ENCODE measurements at regions not wholly inside any gene's neighbourhood (a gene's known extent, or its start where the extent isn't known, plus 50 kb on each side); places are given as distances from the start of the nearest gene placed in this dataset.

DNA sequence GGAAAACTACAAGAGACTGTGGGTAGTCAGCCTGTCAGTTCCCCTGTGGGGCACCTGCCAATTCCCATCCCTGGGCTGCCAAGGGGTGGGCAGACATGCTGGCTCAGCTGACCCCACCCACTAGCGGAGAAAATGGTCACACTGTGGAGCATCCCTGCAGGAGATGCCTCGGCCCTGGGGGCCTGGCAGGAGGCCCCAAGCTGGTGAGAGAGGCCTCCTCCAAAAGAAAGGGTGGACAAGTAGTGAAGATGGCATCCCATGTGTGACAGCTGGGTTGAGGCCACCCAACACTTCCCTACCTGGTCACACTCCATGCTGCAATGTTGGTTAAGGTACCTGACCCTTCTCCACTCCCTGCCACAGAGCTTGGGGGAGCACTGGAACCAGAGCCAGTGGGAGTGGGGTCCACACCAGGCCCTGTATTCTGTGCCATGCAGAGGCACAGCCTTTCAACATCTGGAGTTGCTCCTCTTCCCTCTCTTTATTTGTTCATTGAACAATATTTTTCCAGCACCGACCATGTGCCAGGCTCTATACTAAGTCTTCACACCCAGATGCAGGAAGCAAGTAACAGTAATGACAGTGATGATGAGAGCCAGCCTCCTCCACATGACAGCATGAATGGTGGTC lies 59.5 kb downstream of the KLHDC7A start:
- Mint-ChIP-seq H3K9me3 (peaks cover 19% of the 10 kb centered on the region), H3K27ac (no peak overlapping the region), H3K27me3 (ENCODE audit: low read depth, poor library complexity) (peaks cover 29% of the 10 kb centered on the region), H3K36me3 (ENCODE audit: low read depth) (no peaks in the 10 kb centered on the region), H3K4me1 (peaks cover 24% of the 10 kb centered on the region), H3K4me3 (no peak overlapping the region)
- TF ChIP-seq, protein P1, sequence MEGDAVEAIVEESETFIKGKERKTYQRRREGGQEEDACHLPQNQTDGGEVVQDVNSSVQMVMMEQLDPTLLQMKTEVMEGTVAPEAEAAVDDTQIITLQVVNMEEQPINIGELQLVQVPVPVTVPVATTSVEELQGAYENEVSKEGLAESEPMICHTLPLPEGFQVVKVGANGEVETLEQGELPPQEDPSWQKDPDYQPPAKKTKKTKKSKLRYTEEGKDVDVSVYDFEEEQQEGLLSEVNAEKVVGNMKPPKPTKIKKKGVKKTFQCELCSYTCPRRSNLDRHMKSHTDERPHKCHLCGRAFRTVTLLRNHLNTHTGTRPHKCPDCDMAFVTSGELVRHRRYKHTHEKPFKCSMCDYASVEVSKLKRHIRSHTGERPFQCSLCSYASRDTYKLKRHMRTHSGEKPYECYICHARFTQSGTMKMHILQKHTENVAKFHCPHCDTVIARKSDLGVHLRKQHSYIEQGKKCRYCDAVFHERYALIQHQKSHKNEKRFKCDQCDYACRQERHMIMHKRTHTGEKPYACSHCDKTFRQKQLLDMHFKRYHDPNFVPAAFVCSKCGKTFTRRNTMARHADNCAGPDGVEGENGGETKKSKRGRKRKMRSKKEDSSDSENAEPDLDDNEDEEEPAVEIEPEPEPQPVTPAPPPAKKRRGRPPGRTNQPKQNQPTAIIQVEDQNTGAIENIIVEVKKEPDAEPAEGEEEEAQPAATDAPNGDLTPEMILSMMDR (IDR thresholded peaks at IDR 0.05): no peak
- no peak for DNase-seq

DNA sequence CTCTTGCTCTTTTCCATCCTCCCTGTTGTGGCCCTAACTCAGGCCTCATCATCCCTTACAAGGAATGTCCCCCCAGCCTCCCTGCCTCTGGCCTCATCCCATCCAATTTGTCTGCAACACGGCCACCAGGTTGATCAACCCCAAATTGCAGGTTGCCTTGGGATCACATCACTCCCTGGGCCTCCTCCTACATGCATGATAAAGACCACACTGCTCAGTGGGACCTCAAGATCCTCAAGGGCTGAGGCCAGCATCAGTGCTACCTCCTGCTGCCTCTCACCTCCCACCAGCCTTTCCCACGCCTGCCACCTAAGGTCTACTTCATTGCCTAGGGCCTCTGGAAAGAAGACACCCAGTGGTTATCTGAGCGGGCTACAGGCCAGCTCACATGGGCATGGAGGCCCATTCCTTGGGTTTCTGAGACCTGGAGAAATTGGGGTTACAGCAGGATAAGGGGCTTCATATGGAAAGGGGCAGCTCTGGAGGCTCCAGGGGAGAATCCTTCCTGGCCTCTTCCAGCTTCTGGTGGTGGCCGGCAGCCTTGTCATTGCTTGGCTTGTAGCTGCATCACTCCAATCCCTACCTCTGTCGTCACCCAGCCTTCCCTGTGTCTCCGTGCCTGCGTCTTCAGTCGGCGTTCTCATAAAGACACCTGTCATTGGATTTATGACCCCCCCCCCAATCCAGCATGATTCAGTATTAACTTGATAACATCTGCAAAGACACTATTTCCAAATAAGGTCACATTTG lies 60.5 kb downstream of the KLHDC7A start:
- Mint-ChIP-seq H3K9me3 (peaks cover 20% of the 10 kb centered on the region), H3K36me3 (ENCODE audit: low read depth) (no peaks in the 10 kb centered on the region), H3K4me1 (peaks cover 34% of the 10 kb centered on the region), H3K27ac (no peak overlapping the region), H3K4me3 (no peak overlapping the region), H3K27me3 (ENCODE audit: low read depth, poor library complexity) (peaks cover 25% of the 10 kb centered on the region)
- no peak for DNase-seq
- TF ChIP-seq, protein P1 (IDR thresholded peaks at IDR 0.05): no peak

DNA sequence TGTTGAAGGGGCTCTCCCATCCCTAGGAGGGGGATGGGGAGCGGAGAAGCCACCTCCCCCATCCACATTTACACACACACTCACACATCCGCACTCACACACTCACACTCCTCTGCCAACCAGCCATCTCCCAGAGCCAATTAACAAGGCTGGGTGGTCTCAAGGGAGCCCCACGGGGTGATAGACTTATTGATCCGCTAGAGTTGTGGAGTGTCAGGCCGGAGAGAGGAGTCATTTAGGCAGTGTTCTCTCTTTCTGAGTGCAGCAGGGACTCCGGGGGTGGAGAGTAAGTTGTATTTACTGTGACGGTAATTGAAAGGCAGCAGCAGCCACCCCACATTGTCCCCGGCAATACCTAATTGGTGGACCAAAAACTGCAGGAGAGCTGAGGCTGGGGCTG lies 61.6 kb downstream of the KLHDC7A start:
- Mint-ChIP-seq H3K27me3 (ENCODE audit: low read depth, poor library complexity) (peaks cover 23% of the 10 kb centered on the region), H3K36me3 (ENCODE audit: low read depth) (no peaks in the 10 kb centered on the region), H3K9me3 (peaks cover 20% of the 10 kb centered on the region), H3K27ac (no peak overlapping the region), H3K4me3 (peak overlapping the region; percentile 13), H3K4me1 (peaks cover 36% of the 10 kb centered on the region)
- TF ChIP-seq, protein P1 (IDR thresholded peaks at IDR 0.05): no peak
- no peak for DNase-seq

DNA sequence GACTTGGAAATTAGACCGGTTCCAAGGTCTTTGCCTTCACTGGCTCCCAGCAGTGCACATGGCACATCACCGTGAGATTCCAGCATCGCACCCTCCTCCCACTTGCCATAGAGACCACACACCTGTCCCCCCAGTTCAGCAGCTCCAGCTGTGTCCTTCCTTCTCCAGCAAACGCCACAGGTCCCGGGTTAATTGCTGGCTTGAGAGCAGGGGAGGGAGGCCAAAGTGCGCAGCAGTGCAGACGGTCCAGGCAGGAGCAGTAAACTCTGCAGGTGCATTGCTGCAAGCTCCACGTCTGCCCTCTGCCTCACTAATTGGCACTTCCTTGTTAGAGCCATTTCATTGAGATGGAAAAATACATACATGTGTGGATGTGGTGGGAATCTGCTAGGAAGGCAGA lies 65.3 kb downstream of the KLHDC7A start:
- TF ChIP-seq, protein P1 (IDR thresholded peaks at IDR 0.05): no peak
- DNase-seq: no peak
- no peak overlapping the region for H3K27ac Mint-ChIP-seq
- peaks cover 59% of the 10 kb centered on the region for H3K4me1 Mint-ChIP-seq
- H3K9me3 Mint-ChIP-seq: peaks cover 20% of the 10 kb centered on the region
- H3K36me3 Mint-ChIP-seq (ENCODE audit: low read depth): no peaks in the 10 kb centered on the region
- no peak overlapping the region for H3K4me3 Mint-ChIP-seq
- H3K27me3 Mint-ChIP-seq (ENCODE audit: low read depth, poor library complexity): peaks cover 21% of the 10 kb centered on the region

DNA sequence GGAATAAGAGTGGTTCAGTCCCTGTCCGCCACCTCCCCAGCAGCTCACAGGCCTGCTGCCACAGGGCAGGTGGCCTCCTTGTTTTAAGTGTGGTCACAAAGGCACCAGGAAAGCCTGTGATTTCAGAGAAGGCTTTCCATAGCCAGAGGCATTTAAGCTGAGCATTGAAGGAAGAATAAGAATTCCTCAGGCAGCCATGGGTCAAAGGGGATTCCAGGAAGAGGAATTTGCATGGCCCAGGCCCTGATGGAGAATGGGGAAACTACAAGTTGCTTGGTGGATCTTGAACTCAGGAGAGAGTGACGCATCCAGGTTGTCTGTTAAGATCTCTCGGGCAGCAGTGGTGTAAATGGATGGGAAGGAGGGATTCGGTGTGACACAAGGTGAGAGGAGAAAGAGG lies 66.7 kb downstream of the KLHDC7A start:
- Mint-ChIP-seq H3K27me3 (ENCODE audit: low read depth, poor library complexity) (peaks cover 35% of the 10 kb centered on the region), H3K9me3 (peaks cover 20% of the 10 kb centered on the region), H3K36me3 (ENCODE audit: low read depth) (no peaks in the 10 kb centered on the region), H3K27ac (no peak overlapping the region), H3K4me1 (peaks cover 53% of the 10 kb centered on the region), H3K4me3 (no peak overlapping the region)
- no peak for DNase-seq
- TF ChIP-seq, protein P1 (IDR thresholded peaks at IDR 0.05): no peak

DNA sequence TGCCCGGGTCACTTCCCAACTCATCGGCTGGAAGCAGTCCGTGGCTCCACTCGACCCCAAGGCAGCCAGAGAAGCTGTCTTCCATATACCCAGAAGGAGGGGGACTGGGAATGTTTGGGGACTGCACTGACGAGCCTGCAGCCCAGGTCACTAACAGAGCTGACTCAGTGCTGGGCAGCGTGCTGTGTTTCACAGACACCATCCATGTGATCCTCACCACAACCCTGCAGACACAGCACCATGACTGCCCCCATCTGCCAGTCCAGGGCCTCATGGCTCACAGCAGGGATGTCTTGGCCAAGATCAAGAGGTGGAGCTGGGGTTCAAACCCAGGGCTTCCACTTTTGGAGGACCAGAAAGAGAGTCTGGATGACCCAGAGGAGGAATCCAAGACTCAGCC lies 67.9 kb downstream of the KLHDC7A start:
- Mint-ChIP-seq H3K9me3 (peaks cover 12% of the 10 kb centered on the region), H3K4me1 (peaks cover 44% of the 10 kb centered on the region), H3K27me3 (ENCODE audit: low read depth, poor library complexity) (peaks cover 39% of the 10 kb centered on the region), H3K36me3 (ENCODE audit: low read depth) (no peaks in the 10 kb centered on the region), H3K27ac (no peak overlapping the region), H3K4me3 (no peak overlapping the region)
- no peak for DNase-seq
- TF ChIP-seq, protein P1 (IDR thresholded peaks at IDR 0.05): no peak

Measured in nephron progenitor cell (in vitro differentiated cells).